Parathyroid adenoma (tissue), 2 donors: ENCODE measurements at regions not wholly inside any gene's neighbourhood (a gene's known extent, or its start where the extent isn't known, plus 50 kb on each side); places are given as distances from the start of the nearest gene placed in this dataset.

Experiments used
- H2AFZ ChIP-seq: fragments of 300-600 bp; sonication (generic); one replicate; pipeline ENCODE4 v1.7.0; 2017; ENCODE audit warnings: antibody characterized with exemption, mild to moderate bottlenecking
- H3K27ac ChIP-seq: fragments of 300-600 bp; sonication (generic); one replicate; pipeline ENCODE4 v1.7.0; 2017
- H3K27me3 ChIP-seq: fragments of 300-600 bp; sonication (generic); one replicate; pipeline ENCODE4 v1.7.0; 2017; ENCODE audit warnings: low read length; ENCODE audit not compliant: control insufficient read depth, insufficient read depth
- H3K36me3 ChIP-seq: fragments of 300-600 bp; sonication (generic); one replicate; pipeline ENCODE4 v1.7.0; 2017; ENCODE audit warnings: low read length; ENCODE audit not compliant: control insufficient read depth, insufficient read depth
- H3K4me1 ChIP-seq: fragments of 300-600 bp; sonication (generic); one replicate; pipeline ENCODE4 v1.7.0; 2017; ENCODE audit warnings: control low read depth
- H3K4me2 ChIP-seq: fragments of 300-600 bp; sonication (generic); one replicate; pipeline ENCODE4 v1.7.0; 2017; ENCODE audit warnings: low read length
- H3K4me3 ChIP-seq: fragments of 300-600 bp; sonication (generic); one replicate; pipeline ENCODE4 v1.7.0; 2017; ENCODE audit warnings: low read depth, low read length
- H3K79me2 ChIP-seq: fragments of 300-600 bp; sonication (generic); one replicate; pipeline ENCODE4 v1.7.0; 2017; ENCODE audit warnings: control low read depth
- H3K9ac ChIP-seq: fragments of 300-600 bp; sonication (generic); one replicate; pipeline ENCODE4 v1.7.0; 2017; ENCODE audit warnings: mild to moderate bottlenecking
- H3K9me3 ChIP-seq: fragments of 300-600 bp; sonication (generic); one replicate; pipeline ENCODE4 v1.7.0; 2017; ENCODE audit warnings: low read length; ENCODE audit not compliant: control insufficient read depth
- CTCF ChIP-seq: fragments of 300-600 bp; sonication (generic); IDR thresholded peaks from one replicate; pipeline ENCODE4 v1.7.0; 2017; ENCODE audit warnings: antibody characterized with exemption, mild to moderate bottlenecking
- donor health status: primary hyperparathyroidism.

- Histone ChIP-seq H3K9ac (no peak overlapping the region), H3K27ac (no peak overlapping the region), H3K9me3 (no peaks in the 10 kb centered on the region), H3K4me1 (no peaks in the 10 kb centered on the region), H3K4me2 (no peak overlapping the region), H3K4me3 (no peak overlapping the region), H3K27me3 (no peaks in the 10 kb centered on the region), H3K79me2 (no peaks in the 10 kb centered on the region), H3K36me3 (no peaks in the 10 kb centered on the region), H2AFZ (no peak overlapping the region)
- no peak for TF ChIP-seq CTCF
Observed at GRCh38 chr13:109593230-109593629, 193.2 kb downstream of the IRS2 start.

GRCh38 chr13:109592770-109593169, 193.6 kb downstream of the IRS2 start:
- Histone ChIP-seq H3K4me3 (no peak overlapping the region), H3K9me3 (no peaks in the 10 kb centered on the region), H3K27me3 (no peaks in the 10 kb centered on the region), H3K9ac (no peak overlapping the region), H2AFZ (no peak overlapping the region), H3K4me2 (no peak overlapping the region), H3K27ac (no peak overlapping the region), H3K79me2 (no peaks in the 10 kb centered on the region), H3K4me1 (no peaks in the 10 kb centered on the region), H3K36me3 (no peaks in the 10 kb centered on the region)
- TF ChIP-seq CTCF = no peak

GRCh38 chr13:109587689-109588088, 198.7 kb downstream of the IRS2 start:
- Histone ChIP-seq H3K27ac (no peak overlapping the region), H3K27me3 (no peaks in the 10 kb centered on the region), H3K36me3 (no peaks in the 10 kb centered on the region), H3K9me3 (no peaks in the 10 kb centered on the region), H3K9ac (no peak overlapping the region), H3K4me2 (no peak overlapping the region), H3K4me1 (no peaks in the 10 kb centered on the region), H3K4me3 (no peak overlapping the region), H2AFZ (no peak overlapping the region), H3K79me2 (no peaks in the 10 kb centered on the region)
- no peak for TF ChIP-seq CTCF

GRCh38 chr13:109586509-109587346, 199.7 kb downstream of the IRS2 start:
- TF ChIP-seq CTCF = no peak
- no peak overlapping the region for H3K9ac ChIP-seq
- H3K79me2 ChIP-seq = no peaks in the 10 kb centered on the region
- no peaks in the 10 kb centered on the region for H3K27me3 ChIP-seq
- H3K4me2 ChIP-seq = no peak overlapping the region
- H2AFZ ChIP-seq = no peak overlapping the region
- H3K27ac ChIP-seq = no peak overlapping the region
- H3K4me1 ChIP-seq = no peaks in the 10 kb centered on the region
- no peaks in the 10 kb centered on the region for H3K36me3 ChIP-seq
- no peak overlapping the region for H3K4me3 ChIP-seq
- H3K9me3 ChIP-seq = no peaks in the 10 kb centered on the region

GRCh38 chr13:109584844-109585361, 201.5 kb downstream of the IRS2 start:
- no peaks in the 10 kb centered on the region for H3K36me3 ChIP-seq
- H3K27me3 ChIP-seq = no peaks in the 10 kb centered on the region
- no peak for TF ChIP-seq CTCF
- no peak overlapping the region for H3K27ac ChIP-seq
- no peaks in the 10 kb centered on the region for H3K9me3 ChIP-seq
- no peaks in the 10 kb centered on the region for H3K79me2 ChIP-seq
- no peak overlapping the region for H3K4me2 ChIP-seq
- H2AFZ ChIP-seq = no peak overlapping the region
- no peak overlapping the region for H3K9ac ChIP-seq
- H3K4me1 ChIP-seq = no peaks in the 10 kb centered on the region
- H3K4me3 ChIP-seq = no peak overlapping the region
